ENCODE measurements at regions not wholly inside any gene's neighbourhood (a gene's known extent, or its start where the extent isn't known, plus 50 kb on each side); places are given as distances from the start of the nearest gene placed in this dataset.

- Histone ChIP-seq H3K23ac (ENCODE audit: insufficient read length, low read depth, low read length) (no peak overlapping the region), H3T11ph (ENCODE audit: low read length) (no peak overlapping the region), H4K20me1 (ENCODE audit: control insufficient read depth, insufficient read depth, insufficient read length) (no peaks in the 10 kb centered on the region), H3K79me2 (ENCODE audit: insufficient read depth, low read length) (no peaks in the 10 kb centered on the region), H3K4me1 (ENCODE audit: insufficient read depth, low read length) (no peaks in the 10 kb centered on the region), H3K9ac (ENCODE audit: extremely low read depth, insufficient read length, low read length) (no peak overlapping the region), H3K27ac (ENCODE audit: insufficient read length, low read depth, low read length) (no peak overlapping the region), H2BK20ac (ENCODE audit: low read depth, low read length, poor library complexity, severe bottlenecking) (no peak overlapping the region), H3K79me1 (ENCODE audit: insufficient read depth, low read depth, low read length, poor library complexity, severe bottlenecking) (no peaks in the 10 kb centered on the region), H4K91ac (ENCODE audit: insufficient read length, low read depth, low read length) (no peak overlapping the region), H3K23me2 (ENCODE audit: insufficient read length, low read depth, low read length, poor library complexity, severe bottlenecking) (no peaks in the 10 kb centered on the region), H4K5ac (ENCODE audit: insufficient read length, low read depth, low read length) (no peak overlapping the region), H2BK5ac (ENCODE audit: insufficient read length, low read length) (no peak overlapping the region), H2AFZ (ENCODE audit: low read length) (no peak overlapping the region), H3K56ac (ENCODE audit: insufficient read length, low read depth, low read length) (no peak overlapping the region), H3K18ac (ENCODE audit: insufficient read length, low read depth, low read length) (no peak overlapping the region), H2BK120ac (ENCODE audit: low read depth, low read length, poor library complexity, severe bottlenecking) (no peak overlapping the region), H3K4me2 (ENCODE audit: insufficient read depth, insufficient read length, low read length) (no peak overlapping the region), H2BK15ac (ENCODE audit: low read depth, low read length) (no peak overlapping the region), H3K9me3 (ENCODE audit: control insufficient read depth, low read depth, low read length) (no peaks in the 10 kb centered on the region), H3K4ac (ENCODE audit: low read depth, low read length) (no peak overlapping the region), H3K27me3 (ENCODE audit: insufficient read depth, low read length) (no peaks in the 10 kb centered on the region), H2BK12ac (ENCODE audit: insufficient read length, low read depth, low read length) (no peak overlapping the region), H2AK5ac (ENCODE audit: insufficient read length, low read length) (no peak overlapping the region), H4K8ac (replicated peaks; ENCODE audit: insufficient read length, low read depth, low read length) (no peak overlapping the region), H3K14ac (ENCODE audit: insufficient read depth, low read length) (no peak overlapping the region)
- Mint-ChIP-seq H3K9me3 (no peaks in the 10 kb centered on the region), H3K4me1 (peaks cover 6 to 9% of the 10 kb centered on the region in 2 experiments; a peak in 3 of 4 replicates), H3K36me3 (ENCODE audit: insufficient read depth in 1 of 3, low read depth in 3 of 3) (no peaks in the 10 kb centered on the region), H3K27me3 (ENCODE audit: low read depth) (peaks cover 8% of the 10 kb centered on the region), H3K4me3 (no peak overlapping the region), H3K27ac (no peak overlapping the region)
- no peak for DNase-seq
- WGBS (ENCODE audit: extremely low coverage, insufficient read length, low lambda C conversion rate): no CpG with 5 or more reads among the region's 2 CpGs
- no peak for TF ChIP-seq CTCF (conservative IDR thresholded peaks at IDR 0.05)
Observed at GRCh38 chr10:123421461-123421860, 244.7 kb upstream of the GPR26 start.

Measured in H9 (cell line).